Spinal cord (tissue), 10 donors: ENCODE measurements at regions not wholly inside any gene's neighbourhood (a gene's known extent, or its start where the extent isn't known, plus 50 kb on each side); places are given as distances from the start of the nearest gene placed in this dataset. TPM values are rescaled to one million over a fixed set of nuclear protein-coding genes. Genes with fewer than 3 reads are reported as not detected.

ENCODE experiments used
- DNase-seq, 6 donors: peaks; one replicate each; pipeline versions ENCODE4 v3.0.0 to v3.0.0-alpha.2; 2013 to 2015; ENCODE audit warnings: low spot score in 6 of 6, low read depth in 4 of 6
- H3K27ac ChIP-seq: one replicate; pipeline ENCODE4 v1.5.1; 2013; ENCODE audit warnings: low read depth, low read length, control low read depth
- H3K27me3 ChIP-seq: one replicate; pipeline ENCODE4 v1.6.1; 2013; ENCODE audit warnings: low read length; ENCODE audit not compliant: control insufficient read depth, insufficient read depth
- H3K36me3 ChIP-seq: one replicate; pipeline ENCODE4 v1.6.1; 2013; ENCODE audit warnings: low read length; ENCODE audit not compliant: control insufficient read depth, insufficient read depth
- H3K4me1 ChIP-seq: one replicate; pipeline ENCODE4 v1.6.1; 2013; ENCODE audit warnings: low read length; ENCODE audit not compliant: control insufficient read depth, insufficient read depth
- H3K4me3 ChIP-seq: one replicate; pipeline ENCODE4 v1.5.1; 2013; ENCODE audit warnings: low read depth, low read length, control low read depth
- H3K9me3 ChIP-seq: one replicate; pipeline ENCODE4 v1.6.1; 2013; ENCODE audit warnings: low read length; ENCODE audit not compliant: control insufficient read depth, insufficient read depth
- WGBS: methylation state at CpG from one replicate; pipeline ENCODE4 v1.1.5; 2013; ENCODE audit warnings: missing lambda C conversion rate; ENCODE audit not compliant: insufficient coverage; 5-methylcytosine and 5-hydroxymethylcytosine counted together
- small RNA-seq: library from RNA; depleted of rRNA; stranded (forward); fragments of <200 nt; gene quantifications from one replicate; pipeline ENCODE3, GENCODE V24; 2014; ENCODE audit warnings: low replicate concordance
- donor health status: healthy.

DNA sequence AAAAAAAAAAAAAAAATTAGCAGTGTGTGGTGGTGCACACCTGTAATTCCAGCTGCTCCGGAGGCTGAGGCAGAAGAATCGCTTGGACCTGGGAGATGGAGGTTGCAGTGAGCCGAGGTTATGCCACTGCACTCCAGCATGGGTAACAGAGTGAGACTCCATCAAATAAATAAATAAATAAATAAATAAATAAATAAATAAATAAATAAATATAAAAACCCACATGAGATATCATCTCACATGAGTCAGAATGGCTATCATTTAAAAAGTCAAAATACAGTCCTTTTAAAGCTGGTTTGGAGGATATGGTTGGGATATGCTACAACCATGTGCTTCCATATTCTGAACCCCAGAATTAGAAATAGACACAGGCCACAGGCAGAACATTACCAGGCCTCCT is 114.3 kb downstream of the WSCD1 start:
- DNase-seq = no peak
- no peak overlapping the region for H3K4me3 ChIP-seq
- no CpG with 5 or more reads among the region's 3 CpGs for WGBS
- H3K4me1 ChIP-seq = peaks cover 7% of the 10 kb centered on the region
- no peak overlapping the region for H3K27ac ChIP-seq
- H3K27me3 ChIP-seq = no peaks in the 10 kb centered on the region
- H3K9me3 ChIP-seq = no peaks in the 10 kb centered on the region
- no peaks in the 10 kb centered on the region for H3K36me3 ChIP-seq

DNA sequence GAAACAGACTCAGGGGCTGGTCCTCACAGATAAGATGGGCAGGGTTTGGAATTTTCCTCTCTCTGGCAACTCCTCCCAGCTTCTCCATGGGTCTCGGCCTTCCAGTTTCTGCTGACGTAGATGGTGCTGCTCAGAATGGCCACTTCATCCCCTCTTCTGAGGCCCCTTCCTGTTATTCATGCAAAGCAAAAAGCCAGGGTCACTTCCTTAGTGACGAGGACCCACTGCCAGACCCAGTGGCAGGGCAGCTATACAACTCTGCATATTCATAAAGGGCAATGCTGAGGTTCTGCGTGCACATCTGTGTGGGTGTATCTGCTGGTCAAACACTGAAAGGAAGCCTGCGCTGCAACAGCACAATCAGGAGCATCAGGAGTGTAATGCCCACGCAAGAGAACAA is 108.8 kb downstream of the WSCD1 start:
- Histone ChIP-seq H3K36me3 (no peaks in the 10 kb centered on the region), H3K27ac (peak overlapping the region; percentile 57), H3K9me3 (no peaks in the 10 kb centered on the region), H3K4me1 (no peaks in the 10 kb centered on the region), H3K27me3 (no peaks in the 10 kb centered on the region), H3K4me3 (no peak overlapping the region)
- DNase-seq = no peak
- WGBS = 74% methylated on average over 4 of the region's 6 CpGs

DNA sequence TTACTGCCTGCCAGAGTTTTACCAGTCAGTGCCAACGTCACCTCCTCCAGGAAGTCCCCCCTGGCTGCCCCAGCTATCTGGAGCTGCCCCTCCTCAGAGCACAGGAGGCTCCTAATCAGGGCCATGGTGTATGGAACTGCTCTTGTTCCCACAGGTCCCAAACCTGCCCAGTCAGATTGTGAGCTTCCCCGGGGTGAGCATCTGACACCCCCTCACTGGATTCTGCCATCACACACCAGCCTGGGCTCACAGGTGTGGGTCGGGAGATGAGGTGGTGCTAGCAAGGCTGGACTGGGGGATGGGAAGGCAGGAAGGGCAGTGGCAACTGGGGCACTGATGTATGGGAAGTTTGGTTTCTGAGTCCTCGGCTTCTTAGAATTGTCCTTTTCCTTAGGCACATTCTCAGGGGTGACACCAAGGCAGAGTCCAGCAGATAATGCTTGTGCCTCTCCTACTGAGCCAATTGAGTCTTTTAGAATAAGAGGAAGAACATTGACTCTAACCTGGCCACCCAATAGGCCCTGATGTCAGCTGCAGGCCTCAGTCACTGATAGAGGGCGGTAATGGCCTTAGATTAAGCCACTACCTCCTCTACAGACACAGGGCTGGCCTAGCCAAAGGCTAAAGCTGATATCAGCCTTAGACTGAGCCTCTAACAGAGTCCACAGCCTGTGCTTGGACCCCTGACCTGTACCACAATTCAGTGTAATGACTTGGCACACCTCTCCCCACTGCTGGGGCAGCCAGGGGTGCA is 107.9 kb downstream of the WSCD1 start:
- Histone ChIP-seq H3K9me3 (no peaks in the 10 kb centered on the region), H3K4me1 (no peaks in the 10 kb centered on the region), H3K27ac (peak overlapping the region; percentile 57), H3K4me3 (no peak overlapping the region), H3K27me3 (no peaks in the 10 kb centered on the region), H3K36me3 (no peaks in the 10 kb centered on the region)
- WGBS = 100% methylated on average over 3 of the region's 5 CpGs
- no peak for DNase-seq

Small RNA genes lying in the stretch of these regions (small RNA-seq; reads per million reads assigned to genes)
- not detected for gene RNU6-1264P
